Kidney (tissue), 13 donors: ENCODE measurements at regions not wholly inside any gene's neighbourhood (a gene's known extent, or its start where the extent isn't known, plus 50 kb on each side); places are given as distances from the start of the nearest gene placed in this dataset.

Source experiments
- DNase-seq, 5 donors: peaks; one replicate each; pipeline ENCODE4 v3.0.0-alpha.2; 2013 to 2020
- FAIRE-seq: peaks from 2 replicates; lab custom pipeline; 2012; peaks lifted over from hg19 to GRCh38; lab: Jason Lieb, UNC
- H3K27ac ChIP-seq, 2 donors: one replicate each; pipeline ENCODE4 v1.7.0; 2013; ENCODE audit warnings: low read depth in 2 of 2, low read length in 2 of 2, inconsistent platforms in 1 of 2
- H3K27me3 ChIP-seq: one replicate; pipeline ENCODE4 v1.7.1; 2013; ENCODE audit warnings: low read length, inconsistent platforms; ENCODE audit not compliant: control insufficient read depth, insufficient read depth
- H3K36me3 ChIP-seq, 3 donors: one replicate each; pipeline versions ENCODE4 v1.7.0 to v1.7.1; 2013; ENCODE audit warnings: low read length in 3 of 3, control low read depth in 1 of 3, inconsistent platforms in 1 of 3; ENCODE audit not compliant: insufficient read depth in 3 of 3, control insufficient read depth in 2 of 3
- H3K4me1 ChIP-seq, 3 donors: one replicate each; pipeline versions ENCODE4 v1.7.0 to v1.7.1; 2013; ENCODE audit warnings: low read length in 3 of 3, inconsistent platforms in 1 of 3, low read depth in 1 of 3; ENCODE audit not compliant: control insufficient read depth in 2 of 3, insufficient read depth in 2 of 3
- H3K4me3 ChIP-seq, 3 donors: one replicate each; pipeline versions ENCODE4 v1.7.0 to v1.8.1; 2013; ENCODE audit warnings: low read length in 3 of 3, control low read depth in 1 of 3, inconsistent platforms in 1 of 3
- H3K9ac ChIP-seq, 3 donors: one replicate each; pipeline versions ENCODE4 v1.7.0 to v1.7.1; 2013; ENCODE audit warnings: low read length in 3 of 3, control low read depth in 1 of 3, inconsistent platforms in 1 of 3
- H3K9me3 ChIP-seq, 3 donors: one replicate each; pipeline versions ENCODE4 v1.7.0 to v1.7.1; 2013; ENCODE audit warnings: low read length in 3 of 3, control low read depth in 1 of 3, inconsistent platforms in 1 of 3; ENCODE audit not compliant: control insufficient read depth in 2 of 3, insufficient read depth in 1 of 3
- CTCF ChIP-seq: IDR thresholded peaks from 3 replicates; pipeline ENCODE4 v1.5.1; 2012; ENCODE audit warnings: mild to moderate bottlenecking, moderate library complexity, borderline replicate concordance; ENCODE audit not compliant: insufficient read depth; ENCODE audit errors: extremely low read depth
- intact Hi-C: fragments of 100-400 bp; cut with DNase I; formaldehyde crosslinking; loops from one replicate; pipeline ENCODE4 v1.11.1; 2022
- donor health status: control.
- donor health status: control.
- donor health status: control.
- donor health status: control.
- donor health status: control.
- donor health status: DM: yes; HTN: yes; CAD: no.
- donor health status: Normal renal cell carcinoma (clear cell type).

- intact Hi-C loops = no loop called here
- no peak for DNase-seq
- H3K9ac ChIP-seq = no peak overlapping the region
- no peak overlapping the region for H3K4me3 ChIP-seq
- peaks cover 0 to 7% (median 3%) of the 10 kb centered on the region in 3 donors for H3K9me3 ChIP-seq
- H3K36me3 ChIP-seq = no peaks in the 10 kb centered on the region
- FAIRE-seq = no peak
- no peaks in the 10 kb centered on the region for H3K27me3 ChIP-seq
- H3K27ac ChIP-seq = no peak overlapping the region
- no peaks in the 10 kb centered on the region for H3K4me1 ChIP-seq
- no peak for TF ChIP-seq CTCF
Measured at GRCh38 chr12:45148006-45148405, 67.9 kb upstream of the ANO6 start.

- Histone ChIP-seq H3K27ac (no peak overlapping the region), H3K36me3 (no peaks in the 10 kb centered on the region), H3K27me3 (no peaks in the 10 kb centered on the region), H3K4me3 (no peak overlapping the region), H3K9ac (no peak overlapping the region), H3K9me3 (peaks cover 0 to 7% (median 3%) of the 10 kb centered on the region in 3 donors), H3K4me1 (no peaks in the 10 kb centered on the region)
- FAIRE-seq (no peak), DNase-seq (no peak)
- intact Hi-C loops = no loop called here
- no peak for TF ChIP-seq CTCF
Measured at GRCh38 chr12:45148619-45149018, 67.3 kb upstream of the ANO6 start.

DNA sequence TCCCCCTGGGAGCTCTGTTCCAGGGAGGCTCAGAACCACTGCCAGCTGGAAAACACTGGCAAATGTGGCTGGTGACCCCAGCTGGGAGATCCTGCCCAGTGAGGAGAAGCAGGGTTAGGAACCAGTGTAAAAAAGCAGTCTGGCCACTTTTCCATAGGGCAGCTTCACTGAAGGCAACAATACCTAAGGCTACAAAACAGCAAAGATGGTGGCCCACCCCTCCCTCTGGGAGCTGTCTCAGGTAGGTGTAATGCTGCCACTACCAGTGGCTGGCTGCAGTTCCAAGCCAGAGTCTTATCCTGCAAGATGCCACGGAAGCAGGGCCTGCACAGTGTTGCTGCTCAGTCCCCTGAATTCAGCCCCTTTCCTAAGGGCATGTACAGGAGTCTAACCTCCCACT is 50.6 kb upstream of the ANO6 start:
- no peak overlapping the region for H3K4me3 ChIP-seq
- intact Hi-C loops = no loop called here
- no peaks in the 10 kb centered on the region for H3K9me3 ChIP-seq
- no peaks in the 10 kb centered on the region for H3K4me1 ChIP-seq
- H3K27me3 ChIP-seq = no peaks in the 10 kb centered on the region
- FAIRE-seq (no peak), DNase-seq (no peak)
- TF ChIP-seq CTCF = no peak
- H3K27ac ChIP-seq = no peak overlapping the region
- H3K9ac ChIP-seq = no peak overlapping the region
- H3K36me3 ChIP-seq = no peaks in the 10 kb centered on the region

DNA sequence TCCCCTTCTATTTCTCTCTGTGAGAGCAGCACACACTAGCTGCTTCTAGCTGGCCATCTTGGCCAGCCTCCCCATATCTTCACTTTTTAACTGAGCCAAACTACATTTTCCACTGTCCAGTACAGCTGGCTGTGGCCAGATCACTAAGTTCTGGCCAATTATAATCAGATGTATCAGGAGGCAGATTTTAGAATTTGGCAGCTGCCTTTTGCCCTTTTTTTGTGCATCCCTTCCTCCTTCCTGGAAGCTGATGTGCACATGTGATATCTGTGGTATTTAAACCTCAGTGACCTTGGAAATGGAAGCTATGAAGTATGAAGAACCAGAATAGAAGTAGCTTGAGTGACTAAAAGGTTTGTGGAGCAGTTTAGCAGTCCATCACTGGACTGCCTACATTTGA is 49.8 kb upstream of the ANO6 start:
- Histone ChIP-seq H3K9me3 (no peaks in the 10 kb centered on the region), H3K27me3 (no peaks in the 10 kb centered on the region), H3K27ac (no peak overlapping the region), H3K4me3 (no peak overlapping the region), H3K4me1 (no peaks in the 10 kb centered on the region), H3K36me3 (no peaks in the 10 kb centered on the region), H3K9ac (no peak overlapping the region)
- intact Hi-C loops = no loop called here
- no peak for TF ChIP-seq CTCF
- no peak for DNase-seq
- FAIRE-seq = no peak
